BE2C (cell line): ENCODE measurements at regions not wholly inside any gene's neighbourhood (a gene's known extent, or its start where the extent isn't known, plus 50 kb on each side); places are given as distances from the start of the nearest gene placed in this dataset.
"Not testable (repeated sequence)": the region's sequence is repeated elsewhere in the genome, so short reads cannot be mapped to it uniquely, and the experiment has no call there.

Source experiments
- DNase-seq: peaks from one replicate; pipeline ENCODE4 v3.0.0-alpha.2; 2020
- H3K27me3 ChIP-seq: fragments of 250-450 bp; sonication (Bioruptor Pico); 2 replicates; pipeline ENCODE4 v1.5.1; 2020; ENCODE audit warnings: mild to moderate bottlenecking
- H3K36me3 ChIP-seq: fragments of 250-450 bp; sonication (Bioruptor Pico); 2 replicates; pipeline ENCODE4 v1.5.1; 2020; ENCODE audit warnings: mild to moderate bottlenecking
- H3K4me1 ChIP-seq: fragments of 250-450 bp; sonication (Bioruptor Pico); 2 replicates; pipeline ENCODE4 v1.5.1; 2020
- H3K4me3 ChIP-seq: 2 replicates; pipeline ENCODE4 v1.5.1; 2011; ENCODE audit warnings: low read depth, low read length
- H3K9me3 ChIP-seq: fragments of 250-450 bp; sonication (Bioruptor Pico); 2 replicates; pipeline ENCODE4 v1.5.1; 2020
- CTCF ChIP-seq: IDR thresholded peaks from 2 replicates; pipeline ENCODE4 v1.5.1; 2012; ENCODE audit warnings: mild to moderate bottlenecking, low read depth, low read length

- no peak for DNase-seq
- no peaks in the 10 kb centered on the region for H3K4me1 ChIP-seq
- H3K9me3 ChIP-seq, result no peaks in the 10 kb centered on the region; the same call in 1 of the 2 replicates
- no peak for TF ChIP-seq CTCF
- H3K4me3 ChIP-seq, result no peak overlapping the region
- H3K27me3 ChIP-seq, result no peaks in the 10 kb centered on the region
- no peaks in the 10 kb centered on the region for H3K36me3 ChIP-seq
These were observed 318.0 kb downstream of the DOK5 start for GRCh38 chr20:54793291-54793992.

GRCh38 chr20:54792688-54793087, 317.3 kb downstream of the DOK5 start:
- no peaks in the 10 kb centered on the region; the same call in 1 of the 2 replicates for H3K9me3 ChIP-seq
- TF ChIP-seq CTCF, result no peak
- H3K27me3 ChIP-seq, result no peaks in the 10 kb centered on the region
- DNase-seq, result no peak
- H3K4me1 ChIP-seq, result no peaks in the 10 kb centered on the region
- no peaks in the 10 kb centered on the region for H3K36me3 ChIP-seq
- H3K4me3 ChIP-seq, result no peak overlapping the region

- not testable (repeated sequence) for H3K9me3 ChIP-seq, H3K36me3 ChIP-seq, H3K4me3 ChIP-seq, DNase-seq, H3K4me1 ChIP-seq, H3K27me3 ChIP-seq
These were observed 312.9 kb downstream of the DOK5 start for GRCh38 chr20:54788260-54788659.

GRCh38 chr20:54782758-54783157, 307.4 kb downstream of the DOK5 start:
- not testable (repeated sequence) for H3K9me3 ChIP-seq, H3K4me1 ChIP-seq, H3K27me3 ChIP-seq, DNase-seq, H3K36me3 ChIP-seq, H3K4me3 ChIP-seq

GRCh38 chr20:54774426-54774825, 299.0 kb downstream of the DOK5 start:
- Histone ChIP-seq H3K9me3 (no peaks in the 10 kb centered on the region), H3K4me1 (no peaks in the 10 kb centered on the region)
- no peak for DNase-seq

GRCh38 chr20:54773643-54774000, 298.2 kb downstream of the DOK5 start:
- no peak for TF ChIP-seq CTCF
- no peak overlapping the region for H3K4me3 ChIP-seq

More at GRCh38 chr20:54774426-54774825, 299.0 kb downstream of the DOK5 start:
- no peak for TF ChIP-seq CTCF
- no peak overlapping the region for H3K4me3 ChIP-seq
- H3K36me3 ChIP-seq, result no peaks in the 10 kb centered on the region
- no peaks in the 10 kb centered on the region for H3K27me3 ChIP-seq

GRCh38 chr20:54772893-54773642, 297.7 kb downstream of the DOK5 start:
- TF ChIP-seq CTCF, result no peak
- no peak for DNase-seq
- Histone ChIP-seq H3K4me1 (no peaks in the 10 kb centered on the region), H3K9me3 (no peaks in the 10 kb centered on the region), H3K36me3 (no peaks in the 10 kb centered on the region), H3K4me3 (no peak overlapping the region), H3K27me3 (no peaks in the 10 kb centered on the region)

More at GRCh38 chr20:54773643-54774000, 298.2 kb downstream of the DOK5 start:
- Histone ChIP-seq H3K36me3 (no peaks in the 10 kb centered on the region), H3K9me3 (no peaks in the 10 kb centered on the region), H3K27me3 (no peaks in the 10 kb centered on the region), H3K4me1 (no peaks in the 10 kb centered on the region)
- no peak for DNase-seq
